HUDEP-2 (cell line): ENCODE measurements at regions not wholly inside any gene's neighbourhood (a gene's known extent, or its start where the extent isn't known, plus 50 kb on each side); places are given as distances from the start of the nearest gene placed in this dataset.

Source experiments
- DNase-seq, 76 experiments: peaks; one replicate each; lab custom pipeline; 2025; ENCODE audit not compliant: unreplicated experiment in 76 of 76; lab: John Stamatoyannopoulos, UW

DNA sequence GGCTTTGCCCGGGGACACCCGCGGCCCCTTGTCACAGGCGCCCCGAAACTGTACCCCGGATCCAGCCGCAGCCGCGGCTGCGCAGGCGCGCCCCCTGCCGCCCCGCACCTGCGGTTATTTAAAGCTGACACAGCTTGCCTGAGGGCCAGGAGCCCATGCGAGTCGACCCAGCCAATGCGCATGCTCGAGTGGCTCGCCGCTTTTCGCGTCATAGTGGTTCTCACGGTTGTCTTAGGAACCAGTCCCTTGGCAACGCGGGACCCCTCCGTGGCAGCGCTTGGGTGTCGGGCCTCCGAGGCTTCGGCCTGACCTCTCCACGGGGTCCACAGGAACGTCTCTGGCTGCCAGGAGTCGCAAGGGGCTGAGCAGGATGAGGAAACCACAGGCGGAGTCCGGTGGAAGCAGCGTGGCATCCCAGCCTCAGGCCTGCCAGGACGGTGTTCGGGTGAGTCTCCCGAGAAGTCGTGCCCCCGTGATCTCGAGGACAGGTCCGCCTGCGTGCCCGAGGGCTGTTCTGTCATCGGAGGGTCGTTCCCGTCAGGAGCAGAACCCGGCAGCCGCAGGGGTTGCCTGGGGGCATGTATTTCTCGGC, 716.9 kb downstream of the KCNJ18 start:
- DNase-seq: no peak

DNA sequence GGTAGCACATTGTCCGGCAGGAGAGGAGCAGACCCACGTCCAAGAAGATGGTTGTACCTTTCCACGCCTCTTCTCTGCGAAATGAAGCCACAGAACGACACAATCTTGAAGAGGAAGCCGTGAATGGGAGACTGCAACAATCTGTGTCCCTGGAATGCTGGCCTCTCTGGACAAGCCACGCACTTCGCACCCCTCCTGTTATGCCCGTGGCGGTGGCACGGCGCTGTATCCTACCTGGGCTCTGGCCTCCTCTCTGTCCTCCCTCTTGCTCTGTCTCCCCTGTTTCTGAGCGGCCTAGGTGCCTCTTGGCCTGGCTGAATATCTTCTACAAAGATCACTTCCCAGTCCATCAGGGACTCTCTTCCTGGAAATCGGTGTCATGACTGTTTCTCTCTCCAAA, 717.8 kb downstream of the KCNJ18 start:
- no peak for DNase-seq

DNA sequence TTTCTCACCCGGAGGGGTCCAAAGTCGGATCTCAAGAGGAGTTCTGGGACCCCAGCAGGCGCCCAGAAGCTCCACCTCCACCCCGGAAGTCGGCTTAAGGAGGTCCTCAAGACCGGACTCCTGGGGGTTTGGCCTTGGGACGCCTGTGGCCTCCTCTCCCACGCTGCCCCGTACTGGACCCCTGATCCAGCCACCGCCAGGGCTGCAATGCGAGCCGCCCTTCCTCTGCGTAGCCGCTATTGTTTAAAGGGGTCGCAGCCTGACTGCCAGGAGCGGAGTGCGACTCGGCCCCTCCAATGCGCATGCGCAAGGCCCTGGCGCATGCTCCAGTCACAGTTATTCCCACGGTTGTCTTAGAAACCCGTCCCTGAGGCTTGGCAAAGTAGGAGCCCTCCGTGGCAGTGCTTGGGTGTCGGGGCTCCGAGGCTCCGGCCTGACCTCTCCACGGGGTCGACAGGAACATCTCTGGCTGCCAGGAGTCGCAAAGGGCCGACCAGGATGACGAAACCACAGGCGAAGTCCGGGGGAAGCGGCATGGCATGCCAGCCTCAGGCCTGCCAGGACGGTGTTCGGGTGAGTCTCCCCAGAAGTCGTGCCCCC, 719.0 kb downstream of the KCNJ18 start:
- no peak for DNase-seq

DNA sequence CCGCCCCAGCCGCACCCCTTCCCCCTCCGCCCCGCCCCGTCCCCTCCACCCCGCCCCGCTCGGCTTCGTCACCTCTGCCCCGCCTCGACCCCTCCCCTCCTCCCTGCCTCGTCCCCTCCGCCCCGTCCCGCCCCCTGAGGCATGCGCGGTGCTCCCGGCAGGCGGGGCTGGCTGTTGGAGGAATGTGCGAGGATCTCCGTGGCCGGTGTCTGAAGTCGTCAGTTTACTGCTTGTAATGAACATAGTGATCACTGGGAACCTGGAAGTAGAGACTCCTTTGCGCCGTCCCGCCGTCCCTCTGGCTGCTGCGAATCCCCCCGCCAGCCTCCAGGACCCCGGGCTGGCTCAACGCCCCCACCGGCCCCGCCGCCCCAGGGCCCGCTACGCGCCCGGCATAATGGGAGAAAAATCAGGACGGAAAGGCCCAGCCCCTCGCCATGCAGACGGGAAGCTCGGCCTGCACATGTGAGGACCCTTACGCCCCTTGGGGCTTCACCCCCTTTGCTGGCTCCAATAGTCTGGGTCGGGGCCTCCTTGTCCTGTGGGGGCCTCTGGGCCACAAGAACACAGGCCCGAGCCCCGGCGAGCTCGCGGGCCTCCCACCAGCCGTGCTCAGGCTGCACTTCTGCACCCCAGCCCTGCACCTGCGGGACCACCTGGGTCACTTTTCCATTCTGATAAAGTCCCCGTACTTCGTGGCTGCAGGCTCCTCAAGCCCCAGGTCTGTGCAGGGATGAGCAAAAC, 743.1 kb downstream of the KCNJ18 start:
- no peak for DNase-seq

DNA sequence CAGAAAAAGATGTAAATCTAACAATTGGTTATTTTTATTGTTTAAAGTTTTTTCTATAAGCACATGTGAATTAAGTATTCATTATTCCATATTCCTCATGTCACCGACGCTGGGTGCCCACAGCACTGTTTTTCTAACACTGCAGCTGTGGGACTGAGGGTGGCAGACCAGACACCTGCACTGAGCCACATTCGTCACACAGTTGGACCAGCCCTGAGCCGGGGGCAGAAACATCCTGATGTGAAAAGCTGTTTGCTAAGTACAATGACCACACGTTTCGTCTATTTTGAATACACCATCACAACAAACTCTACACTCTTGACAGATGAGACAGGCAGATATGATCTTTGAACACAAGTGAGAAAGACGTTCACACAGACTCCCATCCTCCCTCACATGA, 749.5 kb downstream of the KCNJ18 start:
- no peak for DNase-seq

DNA sequence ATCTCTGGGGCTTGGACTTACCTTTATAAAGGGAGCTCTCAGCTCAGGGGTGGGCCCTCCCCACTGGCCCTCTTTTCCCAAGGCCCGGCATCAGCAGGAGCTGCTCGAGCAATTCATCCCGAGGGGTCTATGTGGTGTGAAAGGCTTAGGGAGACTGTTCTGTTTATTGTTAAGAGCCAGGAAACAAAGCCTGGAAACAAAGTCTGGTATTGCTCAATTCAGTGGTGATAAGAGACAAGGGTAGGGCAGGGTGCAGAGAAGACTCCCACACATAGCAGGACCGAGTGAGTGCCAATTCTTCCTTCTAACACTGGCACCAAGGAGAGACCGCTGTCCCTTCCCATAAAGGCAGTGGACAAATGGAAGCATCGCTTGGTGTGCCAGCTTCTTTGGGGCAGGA, 750.7 kb downstream of the KCNJ18 start:
- DNase-seq: no peak

DNA sequence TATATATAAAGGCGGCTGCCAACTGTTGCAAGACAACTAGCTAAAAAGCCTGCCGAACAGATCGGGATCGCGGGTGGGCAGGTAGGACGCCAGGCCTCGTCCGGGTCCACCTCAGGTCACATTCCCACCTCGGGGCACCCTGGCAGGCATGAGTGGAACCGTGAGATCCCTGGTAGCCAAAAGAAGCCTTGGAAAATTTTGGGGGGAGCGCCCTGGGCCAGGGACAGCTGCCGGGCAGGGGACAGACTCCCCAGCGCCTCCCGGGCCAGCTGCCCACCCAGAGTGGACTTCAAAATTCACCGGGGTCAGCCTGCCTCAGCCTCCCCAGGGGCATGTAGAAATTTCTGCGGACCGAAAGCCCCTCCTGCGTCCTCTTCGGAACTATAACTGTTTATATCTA, 760.9 kb downstream of the KCNJ18 start:
- DNase-seq: no peak

DNA sequence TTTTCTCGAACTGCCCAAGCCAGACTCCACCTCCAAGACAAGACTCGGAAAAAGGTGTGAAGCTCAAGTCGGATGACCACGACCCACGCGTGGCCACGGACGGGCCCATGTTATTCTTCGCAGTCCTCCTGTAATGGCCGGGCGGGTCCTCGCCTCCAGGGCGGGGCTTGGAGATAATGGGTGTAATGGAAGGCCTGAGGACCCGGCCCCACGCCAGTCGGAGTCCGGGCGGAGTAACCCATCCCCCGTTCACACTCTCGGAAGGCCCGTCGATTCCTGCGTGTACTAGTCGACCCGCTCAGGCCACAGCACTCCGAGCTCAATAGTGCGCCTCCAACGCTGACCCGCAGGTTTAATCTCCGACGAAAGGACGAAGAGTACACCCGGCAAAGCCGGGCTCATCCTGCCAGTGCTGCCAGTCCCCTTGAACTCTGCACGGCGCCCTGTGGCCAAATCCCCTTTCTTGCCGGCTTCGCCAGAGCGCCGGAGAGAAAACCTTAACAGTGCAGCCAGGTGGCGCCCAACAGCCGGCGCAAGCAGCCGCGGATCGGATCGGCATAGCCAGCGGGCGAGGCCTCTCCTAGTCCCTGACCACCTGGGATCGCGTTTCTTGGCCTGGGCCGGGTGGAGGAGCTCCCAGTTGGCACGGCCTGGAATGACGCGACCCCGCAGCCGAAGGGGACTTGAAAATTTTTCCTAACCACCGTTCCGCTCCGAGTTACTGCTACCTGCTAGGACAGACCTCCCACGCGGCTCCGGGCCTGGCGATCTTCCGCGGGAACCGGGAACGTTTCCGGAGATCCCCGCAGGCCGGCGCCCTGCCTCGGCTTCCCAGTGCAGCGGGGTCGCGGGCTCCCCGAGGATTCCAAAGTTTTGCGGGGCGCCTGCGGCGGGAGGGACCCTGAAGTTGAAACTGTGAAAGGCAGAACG, 762.0 kb downstream of the KCNJ18 start:
- no peak for DNase-seq

DNA sequence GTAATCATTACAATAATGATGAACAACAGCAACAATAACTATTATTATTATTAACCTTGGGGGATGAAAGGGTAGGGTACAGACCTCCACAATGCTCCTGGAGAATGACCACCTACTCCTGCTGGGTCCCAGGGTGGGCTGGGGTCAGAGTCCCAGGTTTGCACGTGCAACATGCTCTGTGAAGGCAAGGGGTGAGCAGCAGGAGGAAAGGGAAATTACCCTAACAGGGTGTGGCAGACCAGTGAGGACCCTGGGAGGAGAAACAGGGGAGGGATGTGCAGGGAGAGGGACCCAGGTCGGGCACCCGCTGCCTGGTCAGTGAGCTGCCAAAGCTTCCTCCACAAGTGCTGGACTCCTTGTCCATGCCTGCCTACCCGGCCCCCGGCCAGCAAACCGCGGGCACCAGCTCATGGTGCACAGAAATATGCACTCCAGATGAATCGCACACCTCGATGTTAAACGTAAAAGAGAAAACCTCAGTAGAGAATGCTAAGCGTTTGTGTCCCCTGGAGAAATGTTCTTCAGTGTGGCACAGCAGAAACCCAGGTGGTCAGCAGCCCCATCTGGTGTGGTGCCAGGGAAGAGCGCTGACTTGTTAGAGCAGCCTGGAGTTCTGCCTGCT, 767.1 kb downstream of the KCNJ18 start:
- DNase-seq: no peak

DNA sequence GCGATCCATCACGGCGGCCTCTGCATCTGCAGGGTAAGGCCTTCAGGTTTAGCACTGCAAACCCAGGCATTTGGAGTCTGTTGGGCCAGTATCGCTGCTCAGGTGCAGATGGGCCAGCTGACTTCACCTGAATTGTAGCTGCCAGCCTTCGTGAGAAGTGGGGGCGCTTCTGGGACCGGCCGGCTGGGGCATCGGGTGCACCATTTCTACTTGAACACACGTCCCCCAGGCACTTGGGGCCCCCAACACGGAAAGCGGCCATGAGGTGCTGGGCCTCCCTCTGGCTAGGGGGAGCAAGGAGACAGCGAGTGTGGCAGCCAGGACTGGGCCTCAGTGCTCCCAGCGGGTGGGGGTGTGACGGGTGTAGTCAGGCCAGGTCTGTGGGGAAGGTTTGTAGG, 767.6 kb downstream of the KCNJ18 start:
- DNase-seq: no peak

DNA sequence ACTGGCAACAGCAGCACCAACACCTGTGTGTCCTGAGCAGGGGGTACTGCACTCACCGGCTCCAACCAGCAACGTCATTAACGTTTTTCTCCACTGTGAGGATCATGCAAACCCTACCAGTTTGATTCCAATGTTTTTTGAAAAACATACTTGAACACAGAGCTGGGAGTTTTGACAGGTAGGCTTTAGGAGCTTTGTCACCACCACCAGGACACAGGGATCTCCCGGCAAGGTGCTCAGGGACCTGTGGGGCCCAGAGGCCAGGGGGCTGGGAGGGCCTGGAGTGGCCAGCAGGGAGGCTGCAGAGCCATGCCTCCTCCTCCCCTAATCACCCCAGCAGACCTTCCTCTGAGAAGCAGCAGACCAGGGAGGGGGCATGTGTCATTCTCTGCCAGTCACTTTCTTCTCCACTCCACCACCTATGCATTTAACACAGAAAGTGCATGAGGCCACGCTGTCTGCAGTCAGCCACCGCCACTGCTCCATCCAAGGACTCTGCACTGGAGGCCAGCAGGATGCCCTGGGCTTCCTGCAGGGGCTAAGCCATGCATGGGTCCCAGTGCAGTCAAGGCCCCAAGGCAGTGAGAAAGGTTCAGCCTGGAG, 768.2 kb downstream of the KCNJ18 start:
- DNase-seq: no peak

DNA sequence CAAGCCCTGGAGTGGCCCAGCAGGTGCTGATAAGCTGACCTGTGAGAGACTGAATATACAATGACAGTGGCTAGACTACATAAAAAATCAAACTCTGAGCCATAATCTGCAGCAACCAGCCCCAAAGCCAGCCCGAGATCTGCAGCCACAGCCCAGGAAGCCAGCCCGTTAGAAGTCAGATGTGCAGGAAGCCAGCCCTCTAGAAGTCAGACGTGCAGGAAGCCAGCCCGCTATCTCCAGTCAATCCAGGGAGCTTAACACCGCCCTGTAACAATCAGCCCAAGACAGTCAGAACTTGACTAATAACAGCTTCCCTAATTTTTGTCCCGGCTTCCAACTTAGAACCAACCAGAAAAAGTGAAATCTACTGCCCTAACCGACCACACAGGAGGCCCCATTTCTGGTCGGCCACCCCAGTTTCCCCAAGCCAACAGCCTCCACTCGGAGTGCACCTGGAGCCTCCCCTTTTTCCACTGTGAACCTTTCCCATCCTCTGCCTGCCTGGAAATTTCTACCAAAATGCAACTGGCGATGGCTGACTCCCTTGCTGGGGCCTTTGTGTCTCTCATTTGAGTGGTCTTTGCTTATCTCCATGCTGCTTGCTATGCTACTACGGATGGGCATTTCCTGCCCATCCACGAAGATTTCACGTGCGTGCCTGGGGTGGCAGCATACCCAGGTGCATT, 769.3 kb downstream of the KCNJ18 start:
- no peak for DNase-seq

DNA sequence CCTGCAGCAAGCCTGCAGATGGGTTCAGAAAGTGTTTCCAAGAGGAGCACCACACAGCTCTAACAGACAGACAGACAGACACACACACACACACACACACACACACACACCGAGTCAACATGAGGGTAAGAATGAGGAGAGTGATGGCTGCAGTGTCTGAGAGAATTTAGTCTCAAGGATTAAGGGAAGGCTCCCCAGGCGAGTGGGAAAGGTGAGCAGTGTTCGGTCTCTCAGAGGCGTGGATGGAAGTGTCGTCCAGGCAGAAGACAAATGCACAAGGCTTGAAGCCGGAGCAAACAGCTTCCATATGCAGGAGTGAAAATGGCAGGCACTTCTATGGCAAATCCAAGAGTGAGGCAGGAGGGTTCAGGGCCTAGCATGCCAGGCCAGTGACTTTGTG, 770.1 kb downstream of the KCNJ18 start:
- DNase-seq: no peak

DNA sequence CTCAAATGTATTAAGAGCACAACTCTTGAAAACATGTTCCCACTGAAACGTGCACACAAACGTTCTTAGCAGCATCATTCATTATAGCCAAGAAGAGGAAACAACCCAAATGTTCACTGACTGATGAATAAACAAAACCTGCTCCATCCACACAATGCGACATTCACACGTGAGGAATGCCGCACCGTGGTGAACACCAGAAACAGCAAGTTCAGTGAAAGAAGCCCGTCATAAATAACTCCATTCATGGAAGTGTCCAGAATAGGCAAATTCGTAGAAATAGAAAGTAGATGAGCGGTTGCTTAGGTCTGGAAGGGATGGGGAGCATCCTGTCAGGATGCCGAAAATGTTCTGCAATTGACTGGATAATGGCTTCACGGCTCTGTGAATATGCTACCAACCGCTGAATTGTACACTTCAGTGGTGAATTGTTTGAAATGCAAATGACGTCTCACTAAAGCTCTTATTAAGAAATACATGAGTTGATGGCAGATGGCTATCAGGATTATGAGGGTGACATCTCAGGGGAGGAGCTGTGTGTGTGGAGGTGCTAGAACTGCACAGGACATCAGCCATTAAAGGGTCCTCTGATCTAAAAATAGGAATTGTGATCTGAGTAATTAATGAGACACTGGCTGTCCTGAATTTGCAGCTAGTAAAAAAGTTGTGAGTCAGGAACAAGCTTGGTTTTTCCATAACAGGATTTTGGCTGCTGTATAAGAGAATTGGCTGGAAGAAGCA, 771.0 kb downstream of the KCNJ18 start:
- no peak for DNase-seq

DNA sequence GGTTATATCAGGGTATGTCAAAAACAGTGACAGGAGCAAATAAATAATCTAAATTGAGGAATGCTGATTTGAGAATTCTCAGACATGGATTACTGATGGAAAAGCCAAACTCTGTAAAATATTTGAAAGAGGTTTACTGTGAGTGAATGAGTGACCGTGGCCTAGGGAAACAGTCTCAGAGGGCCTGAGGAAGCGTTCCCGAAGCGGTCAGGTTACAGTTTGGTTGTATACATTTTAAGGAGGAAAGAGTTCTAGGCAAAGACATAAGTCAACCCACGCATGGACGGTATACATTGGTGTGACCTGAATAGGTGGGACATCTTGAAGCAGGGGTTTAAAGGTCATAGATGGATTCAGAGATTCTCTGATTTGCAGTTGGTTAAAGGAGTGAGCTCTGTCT, 771.7 kb downstream of the KCNJ18 start:
- no peak for DNase-seq

DNA sequence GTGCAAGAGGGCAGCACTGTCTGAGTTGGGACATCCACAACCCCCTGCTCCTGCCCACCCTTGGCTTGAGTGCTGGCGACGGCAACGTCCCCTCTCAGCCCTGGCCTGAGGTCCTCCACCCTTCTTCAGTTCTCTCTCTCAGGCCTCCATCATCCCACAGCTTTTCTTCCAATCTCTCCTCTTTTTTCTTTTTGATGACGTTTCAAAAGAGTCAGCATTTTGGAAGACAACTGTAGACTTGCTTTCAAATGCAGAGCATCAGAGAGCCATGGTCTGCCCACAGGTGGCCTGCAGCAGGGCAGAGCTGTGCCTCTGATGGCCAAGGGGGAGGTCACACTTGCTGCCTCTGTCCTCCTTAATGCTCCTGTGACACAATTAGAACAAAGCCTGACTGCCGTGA, 775.4 kb downstream of the KCNJ18 start:
- no peak for DNase-seq

DNA sequence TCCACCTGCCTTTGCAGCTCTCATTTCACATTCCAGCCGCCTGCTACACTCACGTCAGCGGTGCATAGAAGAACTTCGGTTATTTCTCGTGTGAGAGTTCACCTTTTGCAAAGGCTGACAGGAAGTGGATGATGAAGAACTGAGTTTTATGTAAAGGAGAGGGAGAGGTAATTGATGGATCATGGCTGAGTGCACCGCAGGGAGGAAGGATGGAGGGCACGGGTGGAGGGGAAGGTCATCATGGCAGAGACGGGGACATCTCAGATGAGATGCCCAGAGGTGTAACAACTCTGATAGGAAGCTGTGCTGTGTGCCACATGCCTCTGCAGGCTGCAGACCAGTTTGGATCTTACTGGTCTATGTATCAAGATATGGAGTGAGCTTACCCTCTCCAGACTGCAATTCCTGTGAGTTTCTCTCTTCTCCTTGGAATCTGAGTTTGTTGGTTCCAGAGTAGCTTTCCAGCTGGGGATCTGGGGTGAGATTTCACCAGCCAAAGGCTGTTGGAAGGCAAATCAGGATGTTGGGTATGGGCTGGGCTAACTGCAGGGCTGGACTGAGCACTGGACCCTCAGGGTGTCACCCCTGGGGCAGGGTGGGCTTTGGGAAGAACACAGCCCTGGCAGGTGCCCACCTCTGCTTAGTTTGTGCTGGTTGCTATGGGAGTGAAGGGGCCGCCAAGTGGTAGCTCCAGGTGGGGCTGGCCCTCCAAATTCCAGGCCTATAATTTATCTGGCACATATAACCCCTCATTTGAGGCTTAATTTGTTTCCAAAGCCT, 777.0 kb downstream of the KCNJ18 start:
- no peak for DNase-seq

DNA sequence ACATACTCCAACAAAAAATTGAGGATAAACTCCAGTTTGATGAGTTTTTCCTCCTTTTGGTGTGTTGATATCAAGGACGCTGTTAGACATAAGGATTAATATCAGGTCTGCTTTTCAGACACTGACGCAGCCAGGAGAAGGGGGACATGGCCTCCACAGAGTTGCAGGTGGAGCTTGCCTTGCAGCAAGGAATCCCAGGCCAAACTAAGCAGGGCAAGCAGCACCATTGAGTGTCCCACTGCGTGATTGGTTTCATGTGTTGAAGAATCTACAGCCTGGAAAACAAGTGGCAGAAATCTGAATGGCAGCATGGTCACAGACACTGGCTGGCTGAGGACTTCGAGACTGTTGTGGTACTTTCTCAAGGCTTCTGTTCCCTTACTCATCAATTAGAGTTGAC, 777.6 kb downstream of the KCNJ18 start:
- DNase-seq: no peak
